ENCODE measurements at regions not wholly inside any gene's neighbourhood (a gene's known extent, or its start where the extent isn't known, plus 50 kb on each side); places are given as distances from the start of the nearest gene placed in this dataset.

- TF ChIP-seq CTCF (conservative IDR thresholded peaks at IDR 0.05; ENCODE audit: low read depth, low read length) (no peak), EZH2 (IDR thresholded peaks at IDR 0.05; ENCODE audit: borderline replicate concordance, low read depth, low read length, poor library complexity, severe bottlenecking) (no peak)
These were observed 193.5 kb upstream of the SOX2 start for GRCh38 chr3:181518222-181518621.

Data from A673 (cell line).